HEK293 (cell line): ENCODE measurements at regions not wholly inside any gene's neighbourhood (a gene's known extent, or its start where the extent isn't known, plus 50 kb on each side); places are given as distances from the start of the nearest gene placed in this dataset.

Source experiments
- CTCF ChIA-PET: fragments of 350-600 bp; formaldehyde crosslinking; extraction: SDS; loops from one replicate; lab custom pipeline; 2021; ENCODE audit warnings: antibody characterized with exemption; lab: Yijun Ruan, JAX
- POLR2A ChIA-PET: fragments of 300-600 bp; formaldehyde crosslinking; extraction: SDS; loops from one replicate; lab custom pipeline; 2020; ENCODE audit warnings: antibody characterized with exemption, inconsistent platforms; lab: Yijun Ruan, JAX
- H3K27ac ChIP-seq: fragments of 200-500 bp; sonication (Bioruptor generic); 2 replicates; pipeline ENCODE4 v1.5.1; 2014; ENCODE audit warnings: low read depth, low read length, control low read depth, inconsistent platforms; ENCODE audit errors: extremely low read depth
- H3K36me3 ChIP-seq, 2 experiments: fragments of 200-500 bp in 1 of 2; sonication (Bioruptor generic) in 1 of 2; 1 replicate in 1 of 2; 2 replicates in 1 of 2; pipeline ENCODE4 v1.5.1; 2014 to 2017; ENCODE audit warnings: inconsistent platforms in 2 of 2, low read length in 2 of 2; ENCODE audit not compliant: control insufficient read depth in 2 of 2, insufficient read depth in 1 of 2
- H3K4me1 ChIP-seq: fragments of 200-500 bp; sonication (Bioruptor generic); 2 replicates; pipeline ENCODE4 v1.5.1; 2014; ENCODE audit warnings: mild to moderate bottlenecking, low read length, inconsistent platforms; ENCODE audit not compliant: control insufficient read depth, insufficient read depth
- H3K4me3 ChIP-seq: 2 replicates; pipeline ENCODE4 v1.5.1; 2011; ENCODE audit warnings: low read depth, mild to moderate bottlenecking, control low read depth, low read length, moderate library complexity
- H3K9me3 ChIP-seq: fragments of 200-500 bp; sonication (Bioruptor generic); 2 replicates; pipeline ENCODE4 v1.5.1; 2014; ENCODE audit warnings: low read depth, low read length, inconsistent platforms; ENCODE audit not compliant: control insufficient read depth, insufficient read depth
- GLIS2 ChIP-seq: fragments of 450-650 bp; formaldehyde crosslinking; IDR thresholded peaks from 2 replicates; pipeline ENCODE4 v1.5.1; 2016; ENCODE audit warnings: missing biosample characterization, missing genetic modification characterization
- PRDM1 ChIP-seq: fragments of 450-650 bp; formaldehyde crosslinking; IDR thresholded peaks from 2 replicates; pipeline ENCODE4; 2016; ENCODE audit warnings: missing biosample characterization, missing genetic modification characterization
- SP2 ChIP-seq: fragments of 450-650 bp; formaldehyde crosslinking; IDR thresholded peaks from 2 replicates; pipeline ENCODE4 v1.5.1; 2016; ENCODE audit warnings: missing biosample characterization, missing genetic modification characterization
- SP3 ChIP-seq: fragments of 450-650 bp; formaldehyde crosslinking; IDR thresholded peaks from 2 replicates; pipeline ENCODE4 v1.5.1; 2016; ENCODE audit warnings: missing biosample characterization, missing genetic modification characterization
- WT1 ChIP-seq: fragments of 450-650 bp; formaldehyde crosslinking; IDR thresholded peaks from 2 replicates; pipeline ENCODE4 v1.5.1; 2016; ENCODE audit warnings: missing biosample characterization, missing genetic modification characterization
- ZBTB21 ChIP-seq: fragments of 450-650 bp; formaldehyde crosslinking; IDR thresholded peaks from 2 replicates; pipeline ENCODE4 v1.5.1; 2017; ENCODE audit warnings: missing biosample characterization, missing genetic modification characterization
- ZNF112 ChIP-seq: fragments of 450-650 bp; formaldehyde crosslinking; IDR thresholded peaks from 2 replicates; pipeline ENCODE4 v1.5.0; 2017; ENCODE audit warnings: missing biosample characterization, missing genetic modification characterization
- ZNF114 ChIP-seq: fragments of 450-650 bp; formaldehyde crosslinking; IDR thresholded peaks from 2 replicates; pipeline ENCODE4 v1.5.0; 2017; ENCODE audit warnings: missing biosample characterization, missing genetic modification characterization
- ZNF133 ChIP-seq: fragments of 450-650 bp; formaldehyde crosslinking; IDR thresholded peaks from 2 replicates; pipeline ENCODE4 v1.5.1; 2016; ENCODE audit warnings: missing biosample characterization, missing genetic modification characterization
- ZNF157 ChIP-seq: fragments of 450-650 bp; formaldehyde crosslinking; IDR thresholded peaks from 2 replicates; pipeline ENCODE4 v1.5.1; 2016; ENCODE audit warnings: missing biosample characterization, missing genetic modification characterization
- ZNF223 ChIP-seq: fragments of 450-650 bp; formaldehyde crosslinking; IDR thresholded peaks from 2 replicates; pipeline ENCODE4 v1.5.1; 2016; ENCODE audit warnings: missing biosample characterization, missing genetic modification characterization
- ZNF274 ChIP-seq, 2 experiments: fragments of 200-500 bp in 1 of 2; fragments of 450-650 bp in 1 of 2; sonication (Bioruptor generic) in 1 of 2; formaldehyde crosslinking in 1 of 2; IDR thresholded peaks; 2 replicates each; pipeline versions ENCODE4 v1.5.1 to v1.6.1; 2014 to 2016; ENCODE audit warnings: borderline replicate concordance in 1 of 2, inconsistent platforms in 1 of 2, low read length in 1 of 2, missing biosample characterization in 1 of 2, missing genetic modification characterization in 1 of 2
- ZNF530 ChIP-seq: fragments of 450-650 bp; formaldehyde crosslinking; IDR thresholded peaks from 2 replicates; pipeline ENCODE4 v1.5.1; 2016; ENCODE audit warnings: low read depth, missing biosample characterization, missing genetic modification characterization
- ZNF623 ChIP-seq: fragments of 450-650 bp; formaldehyde crosslinking; IDR thresholded peaks from 2 replicates; pipeline ENCODE4 v1.5.1; 2016; ENCODE audit warnings: missing biosample characterization, missing genetic modification characterization
- ZNF747 ChIP-seq: fragments of 450-650 bp; formaldehyde crosslinking; IDR thresholded peaks from 2 replicates; pipeline ENCODE4 v1.5.1; 2016; ENCODE audit warnings: missing biosample characterization, missing genetic modification characterization
- TF ChIP-seq, protein P1 (sequence below): fragments of 450-650 bp; formaldehyde crosslinking; IDR thresholded peaks from 2 replicates; pipeline ENCODE4 v1.5.1; 2016; ENCODE audit warnings: missing biosample characterization, missing genetic modification characterization
- TF ChIP-seq, protein P2 (sequence below): fragments of 450-650 bp; formaldehyde crosslinking; IDR thresholded peaks from 2 replicates; pipeline ENCODE4 v1.5.1; 2016; ENCODE audit warnings: missing biosample characterization, missing genetic modification characterization, borderline replicate concordance
- TF ChIP-seq, protein P3 (sequence below): fragments of 450-650 bp; formaldehyde crosslinking; IDR thresholded peaks from 2 replicates; pipeline ENCODE4 v1.5.1; 2017; ENCODE audit warnings: missing biosample characterization, missing genetic modification characterization
- TF ChIP-seq, protein P4 (sequence below): fragments of 450-650 bp; IDR thresholded peaks from 2 replicates; pipeline ENCODE4 v1.5.1; 2018; ENCODE audit warnings: missing biosample characterization, mild to moderate bottlenecking, missing genetic modification characterization

DNA sequence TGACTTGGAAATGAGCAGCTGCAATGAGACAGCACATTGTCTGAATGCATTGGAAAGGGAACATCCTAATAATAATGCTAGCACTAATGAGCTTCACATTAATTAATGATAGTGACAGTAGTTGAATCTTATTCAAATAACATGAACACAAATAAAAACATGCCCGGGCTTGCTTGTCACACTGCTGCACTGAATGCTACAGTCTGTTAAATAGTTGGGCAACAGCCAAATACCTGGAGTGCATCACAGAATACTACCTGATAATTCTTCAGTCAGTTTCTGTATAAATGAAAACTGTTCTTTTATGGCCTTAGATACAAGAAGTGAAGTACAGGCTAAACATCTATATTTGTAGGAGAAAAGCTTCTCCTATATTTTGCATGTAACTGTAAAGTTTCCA lies 458.7 kb downstream of the RNF144B start:
- Histone ChIP-seq H3K4me1 (no peaks in the 10 kb centered on the region), H3K27ac (no peak overlapping the region), H3K9me3 (no peaks in the 10 kb centered on the region), H3K36me3 (no peaks in the 10 kb centered on the region), H3K4me3 (no peak overlapping the region)
- no peak for TF ChIP-seq ZNF530 (tag by site-specific recombination)
- TF ChIP-seq ZNF747 = no peak
- TF ChIP-seq ZNF223 (tag by site-specific recombination) = no peak
- CTCF ChIA-PET = no interaction called here
- POLR2A ChIA-PET = no interaction called here

DNA sequence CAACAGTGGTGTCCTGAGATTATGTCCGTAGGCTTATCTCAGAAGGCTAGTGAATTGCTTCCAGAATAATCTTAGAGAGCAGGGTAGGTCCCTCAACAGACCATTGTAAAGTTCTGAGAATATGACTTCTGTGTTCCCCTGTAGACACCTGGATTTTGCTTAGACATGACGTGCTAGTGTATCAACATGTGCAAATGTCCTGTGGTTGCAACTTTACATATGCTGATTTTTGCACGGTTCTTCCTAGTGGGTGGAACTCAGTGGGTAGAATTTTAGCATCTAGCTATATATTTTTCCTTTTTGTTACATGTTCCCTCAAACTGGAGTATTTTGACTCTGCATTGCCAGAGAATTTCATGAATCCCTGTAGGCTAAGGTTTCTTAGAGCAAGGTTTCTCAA lies 459.2 kb downstream of the RNF144B start:
- TF ChIP-seq SP2 (tag by site-specific recombination) (no peak), ZNF623 (tag by site-specific recombination) (peak; percentile 55; the same call in 1 of the 2 replicates)
- no peak overlapping the region for H3K4me3 ChIP-seq
- no peaks in the 10 kb centered on the region for H3K4me1 ChIP-seq
- ChIA-PET POLR2A (no interaction called here), CTCF (no interaction called here)
- H3K36me3 ChIP-seq = no peaks in the 10 kb centered on the region
- no peaks in the 10 kb centered on the region for H3K9me3 ChIP-seq
- no peak overlapping the region for H3K27ac ChIP-seq

DNA sequence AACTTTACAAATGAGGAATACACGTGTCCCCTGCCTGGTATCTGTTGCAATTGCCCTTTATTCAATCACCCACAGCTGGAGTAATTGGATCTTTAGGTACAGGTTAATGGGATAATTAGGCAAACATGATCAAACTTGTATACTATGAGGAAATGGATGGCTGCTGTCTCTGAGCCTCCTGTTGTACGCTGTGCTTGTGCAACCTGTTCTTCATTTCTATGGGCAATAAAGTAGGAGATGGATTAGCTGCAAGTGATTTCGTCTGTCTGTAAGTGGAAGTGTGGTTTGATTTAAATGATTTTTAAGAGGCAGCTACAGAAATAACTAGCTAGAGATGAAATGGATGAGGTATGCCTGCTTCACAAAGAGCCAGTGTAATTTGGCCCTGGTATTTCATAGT lies 474.1 kb downstream of the RNF144B start:
- ChIA-PET CTCF (no interaction called here), POLR2A (no interaction called here)
- TF ChIP-seq PRDM1 (tag by site-specific recombination) = no peak
- no peak for TF ChIP-seq ZNF114
- no peak for TF ChIP-seq ZNF112 (tag by site-specific recombination)
- TF ChIP-seq GLIS2 (tag by site-specific recombination) = no peak
- no peak for TF ChIP-seq WT1 (tag by site-specific recombination)
- TF ChIP-seq, protein P1, sequence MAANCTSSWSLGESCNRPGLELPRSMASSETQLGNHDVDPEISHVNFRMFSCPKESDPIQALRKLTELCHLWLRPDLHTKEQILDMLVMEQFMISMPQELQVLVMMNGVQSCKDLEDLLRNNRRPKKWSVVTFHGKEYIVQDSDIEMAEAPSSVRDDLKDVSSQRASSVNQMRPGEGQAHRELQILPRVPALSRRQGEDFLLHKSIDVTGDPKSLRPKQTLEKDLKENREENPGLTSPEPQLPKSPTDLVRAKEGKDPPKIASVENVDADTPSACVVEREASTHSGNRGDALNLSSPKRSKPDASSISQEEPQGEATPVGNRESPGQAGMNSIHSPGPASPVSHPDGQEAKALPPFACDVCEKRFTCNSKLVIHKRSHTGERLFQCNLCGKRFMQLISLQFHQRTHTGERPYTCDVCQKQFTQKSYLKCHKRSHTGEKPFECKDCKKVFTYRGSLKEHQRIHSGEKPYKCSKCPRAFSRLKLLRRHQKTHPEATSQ (tag by site-specific recombination) = no peak

DNA sequence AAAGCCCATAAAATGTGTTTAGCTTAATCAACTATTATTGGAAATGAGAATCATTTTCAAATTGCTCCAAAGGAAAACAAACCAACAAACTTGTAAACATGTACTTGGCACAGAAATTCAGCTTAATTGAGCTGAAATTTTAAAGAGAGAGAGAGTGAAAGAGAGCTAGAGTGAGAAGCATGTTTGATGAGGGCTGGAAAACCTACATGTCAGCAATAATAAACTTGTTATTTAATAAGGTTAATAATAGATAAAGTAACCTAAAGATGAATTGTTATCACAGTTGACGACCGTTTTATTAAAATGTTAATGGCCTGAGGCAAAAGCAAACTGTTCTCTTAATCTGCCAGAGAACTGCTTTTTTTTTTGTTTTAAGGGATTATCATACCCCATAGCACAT lies 496.1 kb downstream of the RNF144B start:
- H3K36me3 ChIP-seq = no peaks in the 10 kb centered on the region
- POLR2A ChIA-PET = no interaction called here
- CTCF ChIA-PET = interaction anchor here (0.8 kb wide), 1 partner anchor 96 kb away, joined by 3 read pairs; no protein-coding TSS in a partner anchor
- H3K27ac ChIP-seq = no peak overlapping the region
- TF ChIP-seq ZBTB21 (tag by site-specific recombination) (no peak), SP3 (no peak)
- H3K4me1 ChIP-seq = no peaks in the 10 kb centered on the region
- no peak overlapping the region for H3K4me3 ChIP-seq
- H3K9me3 ChIP-seq = no peaks in the 10 kb centered on the region

More for the DNA sequence above, 474.1 kb downstream of the RNF144B start:
- Histone ChIP-seq H3K4me1 (no peaks in the 10 kb centered on the region), H3K27ac (no peak overlapping the region), H3K4me3 (no peak overlapping the region), H3K36me3 (no peaks in the 10 kb centered on the region), H3K9me3 (no peaks in the 10 kb centered on the region)

DNA sequence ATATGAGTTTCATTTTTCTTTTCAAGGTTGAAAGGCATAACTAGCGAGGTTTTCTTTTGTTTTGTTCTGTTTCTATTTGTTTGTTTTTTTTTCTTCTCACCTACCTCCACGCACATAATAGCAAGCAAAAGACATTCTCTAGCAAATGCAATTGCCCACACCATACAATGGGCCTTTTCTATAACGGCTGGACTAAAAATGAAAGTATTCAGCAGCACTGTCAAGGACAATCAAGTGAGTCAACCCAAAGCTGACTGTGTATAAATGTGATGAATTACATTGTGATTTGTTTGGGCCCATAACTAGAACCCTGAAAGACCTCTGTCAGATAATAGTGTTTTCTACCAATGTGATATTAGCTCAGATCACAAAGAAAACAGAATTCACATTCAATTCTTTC lies 496.7 kb downstream of the RNF144B start:
- CTCF ChIA-PET = no interaction called here
- H3K27ac ChIP-seq = no peak overlapping the region
- no peak overlapping the region for H3K4me3 ChIP-seq
- POLR2A ChIA-PET = no interaction called here
- TF ChIP-seq, protein P2, sequence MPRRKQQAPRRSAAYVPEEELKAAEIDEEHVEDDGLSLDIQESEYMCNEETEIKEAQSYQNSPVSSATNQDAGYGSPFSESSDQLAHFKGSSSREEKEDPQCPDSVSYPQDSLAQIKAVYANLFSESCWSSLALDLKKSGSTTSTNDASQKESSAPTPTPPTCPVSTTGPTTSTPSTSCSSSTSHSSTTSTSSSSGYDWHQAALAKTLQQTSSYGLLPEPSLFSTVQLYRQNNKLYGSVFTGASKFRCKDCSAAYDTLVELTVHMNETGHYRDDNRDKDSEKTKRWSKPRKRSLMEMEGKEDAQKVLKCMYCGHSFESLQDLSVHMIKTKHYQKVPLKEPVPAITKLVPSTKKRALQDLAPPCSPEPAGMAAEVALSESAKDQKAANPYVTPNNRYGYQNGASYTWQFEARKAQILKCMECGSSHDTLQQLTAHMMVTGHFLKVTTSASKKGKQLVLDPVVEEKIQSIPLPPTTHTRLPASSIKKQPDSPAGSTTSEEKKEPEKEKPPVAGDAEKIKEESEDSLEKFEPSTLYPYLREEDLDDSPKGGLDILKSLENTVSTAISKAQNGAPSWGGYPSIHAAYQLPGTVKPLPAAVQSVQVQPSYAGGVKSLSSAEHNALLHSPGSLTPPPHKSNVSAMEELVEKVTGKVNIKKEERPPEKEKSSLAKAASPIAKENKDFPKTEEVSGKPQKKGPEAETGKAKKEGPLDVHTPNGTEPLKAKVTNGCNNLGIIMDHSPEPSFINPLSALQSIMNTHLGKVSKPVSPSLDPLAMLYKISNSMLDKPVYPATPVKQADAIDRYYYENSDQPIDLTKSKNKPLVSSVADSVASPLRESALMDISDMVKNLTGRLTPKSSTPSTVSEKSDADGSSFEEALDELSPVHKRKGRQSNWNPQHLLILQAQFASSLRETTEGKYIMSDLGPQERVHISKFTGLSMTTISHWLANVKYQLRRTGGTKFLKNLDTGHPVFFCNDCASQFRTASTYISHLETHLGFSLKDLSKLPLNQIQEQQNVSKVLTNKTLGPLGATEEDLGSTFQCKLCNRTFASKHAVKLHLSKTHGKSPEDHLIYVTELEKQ (tag by site-specific recombination) = no peak
- TF ChIP-seq, protein P3, sequence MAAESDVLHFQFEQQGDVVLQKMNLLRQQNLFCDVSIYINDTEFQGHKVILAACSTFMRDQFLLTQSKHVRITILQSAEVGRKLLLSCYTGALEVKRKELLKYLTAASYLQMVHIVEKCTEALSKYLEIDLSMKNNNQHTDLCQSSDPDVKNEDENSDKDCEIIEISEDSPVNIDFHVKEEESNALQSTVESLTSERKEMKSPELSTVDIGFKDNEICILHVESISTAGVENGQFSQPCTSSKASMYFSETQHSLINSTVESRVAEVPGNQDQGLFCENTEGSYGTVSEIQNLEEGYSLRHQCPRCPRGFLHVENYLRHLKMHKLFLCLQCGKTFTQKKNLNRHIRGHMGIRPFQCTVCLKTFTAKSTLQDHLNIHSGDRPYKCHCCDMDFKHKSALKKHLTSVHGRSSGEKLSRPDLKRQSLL (tag by site-specific recombination) = no peak
- TF ChIP-seq, protein P4, sequence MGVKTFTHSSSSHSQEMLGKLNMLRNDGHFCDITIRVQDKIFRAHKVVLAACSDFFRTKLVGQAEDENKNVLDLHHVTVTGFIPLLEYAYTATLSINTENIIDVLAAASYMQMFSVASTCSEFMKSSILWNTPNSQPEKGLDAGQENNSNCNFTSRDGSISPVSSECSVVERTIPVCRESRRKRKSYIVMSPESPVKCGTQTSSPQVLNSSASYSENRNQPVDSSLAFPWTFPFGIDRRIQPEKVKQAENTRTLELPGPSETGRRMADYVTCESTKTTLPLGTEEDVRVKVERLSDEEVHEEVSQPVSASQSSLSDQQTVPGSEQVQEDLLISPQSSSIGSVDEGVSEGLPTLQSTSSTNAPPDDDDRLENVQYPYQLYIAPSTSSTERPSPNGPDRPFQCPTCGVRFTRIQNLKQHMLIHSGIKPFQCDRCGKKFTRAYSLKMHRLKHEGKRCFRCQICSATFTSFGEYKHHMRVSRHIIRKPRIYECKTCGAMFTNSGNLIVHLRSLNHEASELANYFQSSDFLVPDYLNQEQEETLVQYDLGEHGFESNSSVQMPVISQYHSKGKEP (tag by site-specific recombination) = no peak
- no peak for TF ChIP-seq ZNF157
- no peak for TF ChIP-seq ZNF133 (tag by site-specific recombination)
- no peak for TF ChIP-seq ZNF274 (IDR thresholded peaks at IDR 0.05; ENCODE audit: low read length)
- TF ChIP-seq ZNF274 (tag by site-specific recombination; IDR thresholded peaks at IDR 0.05; ENCODE audit: borderline replicate concordance) = no peak
- H3K4me1 ChIP-seq = no peaks in the 10 kb centered on the region
- no peaks in the 10 kb centered on the region for H3K36me3 ChIP-seq
- no peaks in the 10 kb centered on the region for H3K9me3 ChIP-seq
